HEK293 (cell line): ENCODE measurements at regions not wholly inside any gene's neighbourhood (a gene's known extent, or its start where the extent isn't known, plus 50 kb on each side); places are given as distances from the start of the nearest gene placed in this dataset.

Experiments used
- CTCF ChIA-PET: fragments of 350-600 bp; formaldehyde crosslinking; extraction: SDS; loops from one replicate; lab custom pipeline; 2021; ENCODE audit warnings: antibody characterized with exemption; lab: Yijun Ruan, JAX
- POLR2A ChIA-PET: fragments of 300-600 bp; formaldehyde crosslinking; extraction: SDS; loops from one replicate; lab custom pipeline; 2020; ENCODE audit warnings: antibody characterized with exemption, inconsistent platforms; lab: Yijun Ruan, JAX
- H3K27ac ChIP-seq: fragments of 200-500 bp; sonication (Bioruptor generic); 2 replicates; pipeline ENCODE4 v1.5.1; 2014; ENCODE audit warnings: low read depth, low read length, control low read depth, inconsistent platforms; ENCODE audit errors: extremely low read depth
- H3K36me3 ChIP-seq, 2 experiments: fragments of 200-500 bp in 1 of 2; sonication (Bioruptor generic) in 1 of 2; 1 replicate in 1 of 2; 2 replicates in 1 of 2; pipeline ENCODE4 v1.5.1; 2014 to 2017; ENCODE audit warnings: inconsistent platforms in 2 of 2, low read length in 2 of 2; ENCODE audit not compliant: control insufficient read depth in 2 of 2, insufficient read depth in 1 of 2
- H3K4me1 ChIP-seq: fragments of 200-500 bp; sonication (Bioruptor generic); 2 replicates; pipeline ENCODE4 v1.5.1; 2014; ENCODE audit warnings: mild to moderate bottlenecking, low read length, inconsistent platforms; ENCODE audit not compliant: control insufficient read depth, insufficient read depth
- H3K4me3 ChIP-seq: 2 replicates; pipeline ENCODE4 v1.5.1; 2011; ENCODE audit warnings: low read depth, mild to moderate bottlenecking, control low read depth, low read length, moderate library complexity
- H3K9me3 ChIP-seq: fragments of 200-500 bp; sonication (Bioruptor generic); 2 replicates; pipeline ENCODE4 v1.5.1; 2014; ENCODE audit warnings: low read depth, low read length, inconsistent platforms; ENCODE audit not compliant: control insufficient read depth, insufficient read depth
- BCL11A ChIP-seq: fragments of 450-650 bp; formaldehyde crosslinking; IDR thresholded peaks from 2 replicates; pipeline ENCODE4 v1.5.1; 2016; ENCODE audit warnings: low read depth, missing biosample characterization, missing genetic modification characterization
- EGR2 ChIP-seq: fragments of 450-650 bp; formaldehyde crosslinking; IDR thresholded peaks from 2 replicates; pipeline ENCODE4 v1.5.1; 2016; ENCODE audit warnings: low read depth, missing biosample characterization, missing genetic modification characterization
- GLI4 ChIP-seq: fragments of 450-650 bp; formaldehyde crosslinking; IDR thresholded peaks from 2 replicates; pipeline ENCODE4 v1.5.1; 2016; ENCODE audit warnings: missing biosample characterization, missing genetic modification characterization
- HIC1 ChIP-seq: fragments of 450-650 bp; formaldehyde crosslinking; IDR thresholded peaks from 2 replicates; pipeline ENCODE4 v1.5.1; 2016; ENCODE audit warnings: missing biosample characterization, missing genetic modification characterization
- MEIS1 ChIP-seq: sonication (generic); formaldehyde crosslinking; IDR thresholded peaks from 2 replicates; pipeline ENCODE4 v1.8.1; 2022; ENCODE audit warnings: missing genetic modification reagents, mild to moderate bottlenecking, borderline replicate concordance
- OVOL3 ChIP-seq: fragments of 450-650 bp; formaldehyde crosslinking; IDR thresholded peaks from 2 replicates; pipeline ENCODE4 v1.5.1; 2016; ENCODE audit warnings: missing biosample characterization, missing genetic modification characterization
- ZBTB26 ChIP-seq: fragments of 450-650 bp; formaldehyde crosslinking; optimal IDR thresholded peaks from 2 replicates; pipeline ENCODE3; 2016; ENCODE audit warnings: missing biosample characterization, mild to moderate bottlenecking, missing genetic modification characterization
- ZBTB7A ChIP-seq: fragments of 450-650 bp; formaldehyde crosslinking; IDR thresholded peaks from 2 replicates; pipeline ENCODE4 v1.5.1; 2016; ENCODE audit warnings: low read depth, missing biosample characterization, missing genetic modification characterization
- ZFP37 ChIP-seq: fragments of 450-650 bp; formaldehyde crosslinking; IDR thresholded peaks from 2 replicates; pipeline ENCODE4 v1.5.1; 2016; ENCODE audit warnings: missing biosample characterization, missing genetic modification characterization
- ZFP41 ChIP-seq: fragments of 450-650 bp; formaldehyde crosslinking; IDR thresholded peaks from 2 replicates; pipeline ENCODE4 v1.5.1; 2016; ENCODE audit warnings: missing biosample characterization, missing genetic modification characterization, borderline replicate concordance
- ZNF121 ChIP-seq: fragments of 450-650 bp; formaldehyde crosslinking; IDR thresholded peaks from 2 replicates; pipeline ENCODE4 v1.5.1; 2016; ENCODE audit warnings: missing biosample characterization, missing genetic modification characterization
- ZNF140 ChIP-seq: fragments of 450-650 bp; formaldehyde crosslinking; IDR thresholded peaks from 2 replicates; pipeline ENCODE4 v1.5.1; 2016; ENCODE audit warnings: missing biosample characterization, missing genetic modification characterization
- ZNF19 ChIP-seq: fragments of 450-650 bp; formaldehyde crosslinking; IDR thresholded peaks from 2 replicates; pipeline ENCODE4; 2016; ENCODE audit warnings: missing biosample characterization, missing genetic modification characterization, low read depth
- ZNF23 ChIP-seq: fragments of 450-650 bp; formaldehyde crosslinking; IDR thresholded peaks from 2 replicates; pipeline ENCODE4 v1.5.1; 2016; ENCODE audit warnings: missing biosample characterization, missing genetic modification characterization, borderline replicate concordance
- ZNF311 ChIP-seq: fragments of 450-650 bp; formaldehyde crosslinking; IDR thresholded peaks from 2 replicates; pipeline ENCODE4 v1.5.1; 2017; ENCODE audit warnings: missing biosample characterization, missing genetic modification characterization, borderline replicate concordance
- ZNF354C ChIP-seq: fragments of 450-650 bp; formaldehyde crosslinking; IDR thresholded peaks from 2 replicates; pipeline ENCODE4 v1.5.1; 2016; ENCODE audit warnings: missing biosample characterization, missing genetic modification characterization, low read depth, borderline replicate concordance
- ZNF398 ChIP-seq: fragments of 450-650 bp; formaldehyde crosslinking; IDR thresholded peaks from 2 replicates; pipeline ENCODE4 v1.5.1; 2017; ENCODE audit warnings: missing biosample characterization, missing genetic modification characterization
- ZNF404 ChIP-seq: fragments of 450-650 bp; formaldehyde crosslinking; IDR thresholded peaks from 2 replicates; pipeline ENCODE4 v1.5.1; 2017; ENCODE audit warnings: missing biosample characterization, missing genetic modification characterization
- ZNF629 ChIP-seq: fragments of 450-650 bp; formaldehyde crosslinking; IDR thresholded peaks from 2 replicates; pipeline ENCODE4 v1.5.1; 2017; ENCODE audit warnings: missing biosample characterization, missing genetic modification characterization
- ZNF660 ChIP-seq: fragments of 450-650 bp; IDR thresholded peaks from 2 replicates; pipeline ENCODE4 v1.5.1; 2018; ENCODE audit warnings: missing biosample characterization, mild to moderate bottlenecking, missing genetic modification characterization
- ZNF664 ChIP-seq: fragments of 450-650 bp; formaldehyde crosslinking; IDR thresholded peaks from 2 replicates; pipeline ENCODE4 v1.5.1; 2016; ENCODE audit warnings: missing biosample characterization, missing genetic modification characterization
- ZNF692 ChIP-seq: fragments of 450-650 bp; formaldehyde crosslinking; IDR thresholded peaks from 2 replicates; pipeline ENCODE4 v1.5.1; 2016; ENCODE audit warnings: missing biosample characterization, missing genetic modification characterization
- ZNF707 ChIP-seq: fragments of 450-650 bp; formaldehyde crosslinking; IDR thresholded peaks from 2 replicates; pipeline ENCODE4 v1.5.1; 2016; ENCODE audit warnings: missing biosample characterization, missing genetic modification characterization
- ZSCAN30 ChIP-seq: fragments of 450-650 bp; IDR thresholded peaks from 2 replicates; pipeline ENCODE4 v1.5.1; 2018; ENCODE audit warnings: missing biosample characterization, mild to moderate bottlenecking, missing genetic modification characterization, moderate library complexity

- Histone ChIP-seq H3K36me3 (no peaks in the 10 kb centered on the region), H3K4me3 (no peak overlapping the region), H3K9me3 (no peaks in the 10 kb centered on the region), H3K27ac (no peak overlapping the region)
- POLR2A ChIA-PET = no interaction called here
- CTCF ChIA-PET = no interaction called here
- TF ChIP-seq EGR2 (tag by site-specific recombination) (no peak), ZNF121 (tag by site-specific recombination) (no peak), ZBTB26 (tag by site-specific recombination) (no peak), ZSCAN30 (tag by site-specific recombination) (no peak), ZFP37 (tag by site-specific recombination) (no peak), ZNF629 (tag by site-specific recombination) (no peak), ZNF660 (no peak), ZNF692 (tag by site-specific recombination) (no peak), HIC1 (no peak), GLI4 (tag by site-specific recombination) (no peak), OVOL3 (tag by site-specific recombination) (no peak), ZNF707 (tag by site-specific recombination) (no peak), ZFP41 (no peak)
- TF ChIP-seq, all 188 proteins: peak for 0
- no peaks in the 10 kb centered on the region for H3K4me1 ChIP-seq
Observed at GRCh38 chr14:41404126-41404525, 202.6 kb upstream of the LRFN5 start.

GRCh38 chr14:41403360-41403759 lies 203.3 kb upstream of the LRFN5 start:
- Histone ChIP-seq H3K27ac (no peak overlapping the region), H3K4me3 (no peak overlapping the region), H3K9me3 (no peaks in the 10 kb centered on the region), H3K4me1 (no peaks in the 10 kb centered on the region), H3K36me3 (no peaks in the 10 kb centered on the region)
- CTCF ChIA-PET = no interaction called here
- POLR2A ChIA-PET = interaction anchor here (0.6 kb wide), 1 partner anchor 1270 kb away, joined by 6 read pairs; no protein-coding TSS in a partner anchor
- TF ChIP-seq ZNF140 (tag by site-specific recombination) (no peak), ZNF354C (no peak), ZNF19 (tag by site-specific recombination) (no peak), ZNF311 (tag by site-specific recombination) (no peak), ZNF629 (tag by site-specific recombination) (no peak), ZNF404 (tag by site-specific recombination) (no peak), ZNF664 (tag by site-specific recombination) (no peak)

- no peaks in the 10 kb centered on the region for H3K36me3 ChIP-seq
- no peak overlapping the region for H3K27ac ChIP-seq
- CTCF ChIA-PET = no interaction called here
Observed at GRCh38 chr14:41397926-41398325, 208.8 kb upstream of the LRFN5 start.

More at GRCh38 chr14:41397926-41398325, 208.8 kb upstream of the LRFN5 start:
- Histone ChIP-seq H3K4me1 (no peaks in the 10 kb centered on the region), H3K9me3 (no peaks in the 10 kb centered on the region), H3K4me3 (no peak overlapping the region)
- TF ChIP-seq BCL11A (tag by site-specific recombination) (no peak), ZBTB7A (tag by site-specific recombination) (no peak), ZNF398 (no peak), ZNF23 (tag by site-specific recombination) (no peak), ZNF354C (no peak), MEIS1 (CRISPR knock-in tag) (no peak)
- POLR2A ChIA-PET = no interaction called here
